ENCODE measurements at regions not wholly inside any gene's neighbourhood (a gene's known extent, or its start where the extent isn't known, plus 50 kb on each side); places are given as distances from the start of the nearest gene placed in this dataset.

DNA sequence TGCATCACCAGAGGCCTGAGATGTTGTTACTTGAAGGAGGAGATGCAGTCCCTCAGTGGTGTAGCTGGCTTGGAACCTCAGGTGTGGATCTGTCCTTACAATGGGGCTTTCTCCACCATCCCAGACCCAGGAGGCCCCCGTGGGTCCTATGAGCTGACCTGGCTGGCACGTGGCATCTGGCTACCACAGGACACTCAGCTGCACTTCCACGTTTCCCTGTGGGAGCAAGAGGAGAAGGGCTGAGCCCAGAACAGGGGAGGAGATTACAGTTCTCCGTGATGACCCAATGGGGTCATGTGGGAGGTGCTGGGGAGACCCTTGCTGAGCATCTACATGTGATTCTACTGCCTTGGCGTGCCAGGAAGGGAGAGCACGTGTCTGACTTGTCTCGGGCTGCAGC, 1448.4 kb downstream of the TBC1D22A start:
- TF ChIP-seq, protein P1, sequence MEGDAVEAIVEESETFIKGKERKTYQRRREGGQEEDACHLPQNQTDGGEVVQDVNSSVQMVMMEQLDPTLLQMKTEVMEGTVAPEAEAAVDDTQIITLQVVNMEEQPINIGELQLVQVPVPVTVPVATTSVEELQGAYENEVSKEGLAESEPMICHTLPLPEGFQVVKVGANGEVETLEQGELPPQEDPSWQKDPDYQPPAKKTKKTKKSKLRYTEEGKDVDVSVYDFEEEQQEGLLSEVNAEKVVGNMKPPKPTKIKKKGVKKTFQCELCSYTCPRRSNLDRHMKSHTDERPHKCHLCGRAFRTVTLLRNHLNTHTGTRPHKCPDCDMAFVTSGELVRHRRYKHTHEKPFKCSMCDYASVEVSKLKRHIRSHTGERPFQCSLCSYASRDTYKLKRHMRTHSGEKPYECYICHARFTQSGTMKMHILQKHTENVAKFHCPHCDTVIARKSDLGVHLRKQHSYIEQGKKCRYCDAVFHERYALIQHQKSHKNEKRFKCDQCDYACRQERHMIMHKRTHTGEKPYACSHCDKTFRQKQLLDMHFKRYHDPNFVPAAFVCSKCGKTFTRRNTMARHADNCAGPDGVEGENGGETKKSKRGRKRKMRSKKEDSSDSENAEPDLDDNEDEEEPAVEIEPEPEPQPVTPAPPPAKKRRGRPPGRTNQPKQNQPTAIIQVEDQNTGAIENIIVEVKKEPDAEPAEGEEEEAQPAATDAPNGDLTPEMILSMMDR (IDR thresholded peaks at IDR 0.05): no peak
- no peak for TF ChIP-seq POLR2A (IDR thresholded peaks at IDR 0.05)

All from esophagus squamous epithelium (tissue), 4 donors.